ENCODE measurements at regions not wholly inside any gene's neighbourhood (a gene's known extent, or its start where the extent isn't known, plus 50 kb on each side); places are given as distances from the start of the nearest gene placed in this dataset.

- Histone ChIP-seq H3K4me3 (ENCODE audit: low read length in 2 of 2) (no peak overlapping the region), H3K36me3 (ENCODE audit: control insufficient read depth in 1 of 2, insufficient read depth in 2 of 2, low read length in 1 of 2) (no peaks in the 10 kb centered on the region), H3K27me3 (ENCODE audit: control insufficient read depth in 1 of 2, insufficient read depth in 2 of 2, low read length in 1 of 2) (no peaks in the 10 kb centered on the region), H3K9me3 (ENCODE audit: control insufficient read depth, low read length) (no peaks in the 10 kb centered on the region), H3K27ac (ENCODE audit: low read depth in 1 of 2, low read length in 2 of 2) (no peak overlapping the region), H3K4me1 (ENCODE audit: control insufficient read depth in 1 of 2, insufficient read depth in 2 of 2, low read length in 2 of 2) (no peaks in the 10 kb centered on the region)
- ATAC-seq (ENCODE audit: low FRiP score) (no peak), DNase-seq (no peak)
- intact Hi-C loops (cut with DNase I) = no loop called here
Observed at GRCh38 chr18:52090005-52090404, 250.0 kb upstream of the DCC start.

DNA sequence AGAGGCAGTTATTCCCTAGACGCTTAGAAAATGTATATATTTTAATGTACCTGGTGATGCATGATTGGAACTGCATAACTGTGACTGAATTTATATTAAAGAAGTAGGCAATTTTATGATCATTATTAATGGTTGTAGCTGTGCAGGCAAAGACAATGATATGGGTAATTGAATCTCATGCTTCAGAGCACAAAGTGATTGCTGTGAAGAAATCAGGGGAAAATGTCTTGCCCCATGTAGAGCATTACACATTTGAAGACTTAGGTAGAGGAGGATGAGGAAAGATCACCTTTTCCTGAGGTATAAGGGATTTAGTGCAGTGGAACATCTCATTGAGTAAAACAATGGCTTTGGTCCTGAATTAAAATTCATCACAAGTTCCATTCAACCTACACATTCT is 246.8 kb upstream of the DCC start:
- 86 to 88% methylated on average over 1 of the region's 1 CpG for WGBS, 2 donors
- H3K27ac ChIP-seq (ENCODE audit: low read depth in 1 of 2, low read length in 2 of 2) = no peak overlapping the region
- no peaks in the 10 kb centered on the region for H3K4me1 ChIP-seq (ENCODE audit: control insufficient read depth in 1 of 2, insufficient read depth in 2 of 2, low read length in 2 of 2)
- no peaks in the 10 kb centered on the region for H3K36me3 ChIP-seq (ENCODE audit: control insufficient read depth in 1 of 2, insufficient read depth in 2 of 2, low read length in 1 of 2)
- H3K27me3 ChIP-seq (ENCODE audit: control insufficient read depth in 1 of 2, insufficient read depth in 2 of 2, low read length in 1 of 2) = no peaks in the 10 kb centered on the region
- no peaks in the 10 kb centered on the region for H3K9me3 ChIP-seq (ENCODE audit: control insufficient read depth, low read length)
- intact Hi-C loops (cut with DNase I) = no loop called here
- DNase-seq = no peak
- no peak overlapping the region for H3K4me3 ChIP-seq (ENCODE audit: low read length in 2 of 2)
- no peak for ATAC-seq (ENCODE audit: low FRiP score)

GRCh38 chr18:52118684-52119083 is 221.3 kb upstream of the DCC start:
- no peaks in the 10 kb centered on the region for H3K9me3 ChIP-seq (ENCODE audit: control insufficient read depth, low read length)
- no peak overlapping the region for H3K4me3 ChIP-seq (ENCODE audit: low read length in 2 of 2)
- no peaks in the 10 kb centered on the region for H3K4me1 ChIP-seq (ENCODE audit: control insufficient read depth in 1 of 2, insufficient read depth in 2 of 2, low read length in 2 of 2)
- intact Hi-C loops (cut with DNase I) = no loop called here
- H3K27me3 ChIP-seq (ENCODE audit: control insufficient read depth in 1 of 2, insufficient read depth in 2 of 2, low read length in 1 of 2) = no peaks in the 10 kb centered on the region
- no peak for DNase-seq
- no peaks in the 10 kb centered on the region for H3K36me3 ChIP-seq (ENCODE audit: control insufficient read depth in 1 of 2, insufficient read depth in 2 of 2, low read length in 1 of 2)
- H3K27ac ChIP-seq (ENCODE audit: low read depth in 1 of 2, low read length in 2 of 2) = no peak overlapping the region
- no peak for ATAC-seq (ENCODE audit: low FRiP score)

DNA sequence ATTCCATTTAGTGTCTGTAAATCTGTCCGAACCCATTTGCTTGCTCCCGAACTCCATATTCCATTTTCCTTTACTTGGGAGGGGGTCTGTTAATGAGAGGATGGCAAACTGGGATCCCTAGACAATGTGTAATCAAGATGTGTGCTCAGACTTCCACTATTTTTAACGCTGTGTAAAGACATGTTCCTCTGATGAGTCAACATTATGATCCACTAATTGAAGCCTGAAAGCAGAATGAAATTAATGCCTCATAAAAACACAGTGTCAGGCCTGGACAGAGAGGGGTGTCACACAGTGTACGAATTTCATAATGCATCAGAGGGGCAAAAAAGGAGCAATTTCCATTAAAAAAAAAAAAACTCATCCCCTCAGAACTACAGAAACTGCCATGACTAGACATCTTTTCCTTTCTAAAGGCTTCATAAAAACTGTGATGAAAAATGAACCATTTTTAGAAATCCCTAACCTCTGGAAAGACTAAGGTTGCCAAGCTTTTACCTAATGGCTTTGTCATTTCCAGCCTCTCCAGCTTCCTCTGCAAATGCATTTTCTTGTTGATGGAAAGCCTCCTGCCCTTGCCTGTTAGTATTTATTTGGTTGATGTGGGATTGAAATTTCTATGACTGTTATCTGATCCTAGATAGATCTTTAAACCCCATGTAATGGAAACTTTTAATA is 209.2 kb upstream of the DCC start:
- intact Hi-C loops (cut with DNase I) = no loop called here

GRCh38 chr18:52131845-52132244 is 208.2 kb upstream of the DCC start:
- intact Hi-C loops (cut with DNase I) = no loop called here
- Histone ChIP-seq H3K27me3 (ENCODE audit: control insufficient read depth in 1 of 2, insufficient read depth in 2 of 2, low read length in 1 of 2) (no peaks in the 10 kb centered on the region), H3K9me3 (ENCODE audit: control insufficient read depth, low read length) (no peaks in the 10 kb centered on the region), H3K4me1 (ENCODE audit: control insufficient read depth in 1 of 2, insufficient read depth in 2 of 2, low read length in 2 of 2) (no peaks in the 10 kb centered on the region), H3K4me3 (ENCODE audit: low read length in 2 of 2) (no peak overlapping the region), H3K27ac (ENCODE audit: low read depth in 1 of 2, low read length in 2 of 2) (no peak overlapping the region), H3K36me3 (ENCODE audit: control insufficient read depth in 1 of 2, insufficient read depth in 2 of 2, low read length in 1 of 2) (no peaks in the 10 kb centered on the region)
- DNase-seq (no peak), ATAC-seq (ENCODE audit: low FRiP score) (no peak)
- WGBS, 2 donors = 75 to 78% methylated on average over 3 of the region's 3 CpGs

More for the DNA sequence above, 209.2 kb upstream of the DCC start:
- WGBS, 2 donors = 67 to 75% methylated on average over 4 of the region's 4 CpGs
- H3K4me1 ChIP-seq (ENCODE audit: control insufficient read depth in 1 of 2, insufficient read depth in 2 of 2, low read length in 2 of 2) = no peaks in the 10 kb centered on the region
- no peak overlapping the region for H3K27ac ChIP-seq (ENCODE audit: low read depth in 1 of 2, low read length in 2 of 2)
- no peaks in the 10 kb centered on the region for H3K36me3 ChIP-seq (ENCODE audit: control insufficient read depth in 1 of 2, insufficient read depth in 2 of 2, low read length in 1 of 2)
- H3K9me3 ChIP-seq (ENCODE audit: control insufficient read depth, low read length) = no peaks in the 10 kb centered on the region
- ATAC-seq (ENCODE audit: low FRiP score) = no peak
- DNase-seq = no peak
- no peak overlapping the region for H3K4me3 ChIP-seq (ENCODE audit: low read length in 2 of 2)
- H3K27me3 ChIP-seq (ENCODE audit: control insufficient read depth in 1 of 2, insufficient read depth in 2 of 2, low read length in 1 of 2) = no peaks in the 10 kb centered on the region

GRCh38 chr18:52136532-52136931 is 203.5 kb upstream of the DCC start:
- Histone ChIP-seq H3K9me3 (ENCODE audit: control insufficient read depth, low read length) (no peaks in the 10 kb centered on the region), H3K27me3 (ENCODE audit: control insufficient read depth in 1 of 2, insufficient read depth in 2 of 2, low read length in 1 of 2) (no peaks in the 10 kb centered on the region), H3K4me3 (ENCODE audit: low read length in 2 of 2) (no peak overlapping the region), H3K4me1 (ENCODE audit: control insufficient read depth in 1 of 2, insufficient read depth in 2 of 2, low read length in 2 of 2) (no peaks in the 10 kb centered on the region), H3K27ac (ENCODE audit: low read depth in 1 of 2, low read length in 2 of 2) (no peak overlapping the region), H3K36me3 (ENCODE audit: control insufficient read depth in 1 of 2, insufficient read depth in 2 of 2, low read length in 1 of 2) (no peaks in the 10 kb centered on the region)
- no peak for DNase-seq
- intact Hi-C loops (cut with DNase I) = no loop called here
- no peak for ATAC-seq (ENCODE audit: low FRiP score)

DNA sequence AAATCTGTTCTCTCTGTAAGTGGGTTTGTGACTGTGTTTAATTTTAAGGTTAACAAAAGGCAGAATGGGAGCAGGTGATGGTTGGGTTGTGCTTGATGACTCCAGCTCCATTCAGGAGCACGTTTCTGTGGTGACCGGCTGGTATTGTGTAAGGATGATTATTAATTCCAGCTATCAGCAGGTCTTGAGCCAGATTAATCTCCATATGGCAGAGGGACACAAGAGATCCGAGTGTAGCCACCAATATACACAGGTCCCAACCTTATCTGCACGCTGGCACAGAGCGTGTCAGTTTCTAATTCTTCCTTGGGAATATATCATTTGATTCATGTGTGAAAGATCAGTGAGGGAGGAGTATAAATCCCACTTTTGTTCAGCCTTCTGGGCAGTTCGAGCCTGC is 199.0 kb upstream of the DCC start:
- ATAC-seq (ENCODE audit: low FRiP score) = no peak
- Histone ChIP-seq H3K36me3 (ENCODE audit: control insufficient read depth in 1 of 2, insufficient read depth in 2 of 2, low read length in 1 of 2) (no peaks in the 10 kb centered on the region), H3K9me3 (ENCODE audit: control insufficient read depth, low read length) (no peaks in the 10 kb centered on the region), H3K27me3 (ENCODE audit: control insufficient read depth in 1 of 2, insufficient read depth in 2 of 2, low read length in 1 of 2) (no peaks in the 10 kb centered on the region), H3K27ac (ENCODE audit: low read depth in 1 of 2, low read length in 2 of 2) (no peak overlapping the region), H3K4me1 (ENCODE audit: control insufficient read depth in 1 of 2, insufficient read depth in 2 of 2, low read length in 2 of 2) (no peaks in the 10 kb centered on the region), H3K4me3 (ENCODE audit: low read length in 2 of 2) (no peak overlapping the region)
- 78% methylated on average over 6 of the region's 6 CpGs for WGBS, 2 donors
- intact Hi-C loops (cut with DNase I) = no loop called here
- no peak for DNase-seq

DNA sequence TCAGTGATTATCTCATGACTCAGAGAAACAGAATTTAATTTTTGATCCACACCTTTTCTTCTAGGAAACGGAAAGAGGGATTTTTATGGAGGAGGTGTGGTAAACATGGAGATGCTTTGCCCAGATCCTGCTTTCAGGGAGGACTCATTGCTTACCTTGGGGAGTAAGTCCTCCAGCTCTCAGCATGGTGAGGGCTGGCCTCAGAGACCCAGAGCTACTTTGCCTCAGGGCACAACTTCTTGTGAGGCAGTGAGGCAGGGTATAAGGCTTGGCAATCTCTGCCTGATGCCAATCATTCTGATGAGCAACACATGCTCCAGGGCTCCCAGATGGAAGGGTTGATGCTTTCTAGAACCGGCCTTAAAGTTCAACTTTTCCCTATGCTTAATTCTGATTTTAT is 189.9 kb upstream of the DCC start:
- Histone ChIP-seq H3K36me3 (ENCODE audit: control insufficient read depth in 1 of 2, insufficient read depth in 2 of 2, low read length in 1 of 2) (no peaks in the 10 kb centered on the region), H3K4me3 (ENCODE audit: low read length in 2 of 2) (no peak overlapping the region), H3K4me1 (ENCODE audit: control insufficient read depth in 1 of 2, insufficient read depth in 2 of 2, low read length in 2 of 2) (no peaks in the 10 kb centered on the region), H3K27ac (ENCODE audit: low read depth in 1 of 2, low read length in 2 of 2) (no peak overlapping the region), H3K27me3 (ENCODE audit: control insufficient read depth in 1 of 2, insufficient read depth in 2 of 2, low read length in 1 of 2) (no peaks in the 10 kb centered on the region), H3K9me3 (ENCODE audit: control insufficient read depth, low read length) (peaks cover 2% of the 10 kb centered on the region)
- DNase-seq (no peak), ATAC-seq (ENCODE audit: low FRiP score) (no peak)
- 74 to 83% methylated on average over 2 of the region's 2 CpGs for WGBS, 2 donors
- intact Hi-C loops (cut with DNase I) = no loop called here

DNA sequence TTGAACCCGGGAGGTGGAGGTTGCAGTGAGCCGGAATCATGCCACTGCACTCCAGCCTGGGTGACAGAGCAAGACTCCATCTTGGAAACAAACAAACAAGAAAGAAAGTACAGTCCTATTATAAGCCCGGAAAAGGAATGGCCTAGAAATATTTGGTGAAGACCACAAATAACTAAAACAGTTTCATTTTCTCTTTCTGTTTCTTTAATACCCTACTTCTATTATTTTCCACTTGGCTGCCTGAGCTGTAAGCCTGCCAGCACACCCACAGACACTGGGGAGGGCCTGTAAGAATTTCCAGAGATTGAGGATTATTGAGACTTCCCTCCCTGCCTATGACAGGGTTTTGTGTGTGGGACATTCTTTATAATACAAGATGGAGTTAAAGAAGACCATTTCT is 188.0 kb upstream of the DCC start:
- intact Hi-C loops (cut with DNase I) = no loop called here
- Histone ChIP-seq H3K4me3 (ENCODE audit: low read length in 2 of 2) (no peak overlapping the region), H3K36me3 (ENCODE audit: control insufficient read depth in 1 of 2, insufficient read depth in 2 of 2, low read length in 1 of 2) (no peaks in the 10 kb centered on the region), H3K4me1 (ENCODE audit: control insufficient read depth in 1 of 2, insufficient read depth in 2 of 2, low read length in 2 of 2) (no peaks in the 10 kb centered on the region), H3K27me3 (ENCODE audit: control insufficient read depth in 1 of 2, insufficient read depth in 2 of 2, low read length in 1 of 2) (no peaks in the 10 kb centered on the region), H3K9me3 (ENCODE audit: control insufficient read depth, low read length) (peaks cover 2% of the 10 kb centered on the region), H3K27ac (ENCODE audit: low read depth in 1 of 2, low read length in 2 of 2) (no peak overlapping the region)
- WGBS, 2 donors = 72 to 73% methylated on average over 3 of the region's 3 CpGs
- ATAC-seq (ENCODE audit: low FRiP score) = no peak
- DNase-seq = no peak
